PC-9 (cell line): ENCODE measurements at regions not wholly inside any gene's neighbourhood (a gene's known extent, or its start where the extent isn't known, plus 50 kb on each side); places are given as distances from the start of the nearest gene placed in this dataset.
A peak's percentile ranks its signal among the peaks of the same experiment; 100 is the strongest.

Experiments
- BruUV-seq: library from RNA; stranded (reverse); fragments of 400-500 nt; replicated peaks from 2 replicates; lab custom pipeline; 2021; lab: Mats Ljungman, UMichigan
- CTCF ChIA-PET: fragments of 300-600 bp; sonication (Branson Sonifier 250); formaldehyde crosslinking; loops from one replicate; lab custom pipeline; 2022; ENCODE audit warnings: antibody characterized with exemption; lab: Charles Lee
- POLR2A ChIA-PET: fragments of 300-600 bp; sonication (Branson Sonifier 250); formaldehyde crosslinking; loops from one replicate; lab custom pipeline; 2022; ENCODE audit warnings: antibody characterized with exemption; ENCODE audit not compliant: unreplicated experiment; lab: Charles Lee
- DNase-seq, 2 experiments: peaks; one replicate each; pipeline versions ENCODE4 v3.0.0 to v3.0.0-alpha.2; 2015 to 2022; ENCODE audit warnings: mixed read lengths in 1 of 2
- H2AFZ ChIP-seq: fragments of 200-600 bp; sonication (generic); 2 replicates; pipeline ENCODE4 v1.8.1; 2017; ENCODE audit warnings: antibody characterized with exemption
- H3F3A ChIP-seq: fragments of 200-600 bp; sonication (generic); 2 replicates; pipeline ENCODE4 v1.8.1; 2017; ENCODE audit warnings: antibody characterized with exemption, mild to moderate bottlenecking, low read depth; ENCODE audit not compliant: insufficient read depth
- H3K27ac ChIP-seq: fragments of 200-600 bp; sonication (generic); 2 replicates; pipeline ENCODE4 v1.6.1; 2016; ENCODE audit warnings: mixed run types
- H3K27me3 ChIP-seq: fragments of 200-600 bp; sonication (generic); 2 replicates; pipeline ENCODE4 v1.6.1; 2016; ENCODE audit warnings: low read depth, mixed run types; ENCODE audit not compliant: insufficient read depth
- H3K36me3 ChIP-seq: fragments of 200-600 bp; sonication (generic); 2 replicates; pipeline ENCODE4 v1.6.1; 2016; ENCODE audit warnings: low read depth, mixed run types
- H3K4me1 ChIP-seq: fragments of 200-600 bp; sonication (generic); replicated peaks from 2 replicates; pipeline ENCODE4 v1.6.1; 2016; ENCODE audit warnings: mixed run types; ENCODE audit not compliant: insufficient read depth
- H3K4me2 ChIP-seq: fragments of 200-600 bp; sonication (generic); 2 replicates; pipeline ENCODE4 v1.6.1; 2017; ENCODE audit warnings: mixed run types
- H3K4me3 ChIP-seq: fragments of 200-600 bp; sonication (generic); 2 replicates; pipeline ENCODE4 v1.6.1; 2016; ENCODE audit warnings: mixed run types
- H3K79me2 ChIP-seq: fragments of 200-600 bp; sonication (generic); 2 replicates; pipeline ENCODE4 v1.6.1; 2017; ENCODE audit warnings: low read depth, mixed run types
- H3K9me2 ChIP-seq: fragments of 200-600 bp; sonication (generic); 2 replicates; pipeline ENCODE4 v1.8.1; 2017; ENCODE audit warnings: mild to moderate bottlenecking; ENCODE audit not compliant: insufficient read depth
- H3K9me3 ChIP-seq: fragments of 200-600 bp; sonication (generic); 2 replicates; pipeline ENCODE4 v1.8.1; 2016; ENCODE audit warnings: low read depth; ENCODE audit not compliant: insufficient read depth
- H4K20me1 ChIP-seq: fragments of 200-600 bp; sonication (generic); 2 replicates; pipeline ENCODE4 v1.8.1; 2017; ENCODE audit not compliant: insufficient read depth
- CTCF ChIP-seq: fragments of 200-600 bp; sonication (generic); conservative IDR thresholded peaks from 2 replicates; pipeline ENCODE4 v1.6.1; 2017; ENCODE audit warnings: mixed run types, antibody characterized with exemption, mild to moderate bottlenecking, moderate library complexity
- EZH2 ChIP-seq: fragments of 200-600 bp; sonication (generic); IDR thresholded peaks from 2 replicates; pipeline ENCODE4 v1.8.0; 2017; ENCODE audit warnings: antibody characterized with exemption, low read depth
- intact Hi-C: fragments of 100-400 bp; cut with micrococcal nuclease; formaldehyde crosslinking; loops from one replicate; pipeline ENCODE4 v1.10.0; 2022; ENCODE audit not compliant: unreplicated experiment

GRCh38 chr6:27183060-27183832, 64.3 kb upstream of the PRSS16 start:
- no peaks in the 10 kb centered on the region for H4K20me1 ChIP-seq
- peaks cover 3% of the 10 kb centered on the region; the same call in 1 of the 2 replicates for H3F3A ChIP-seq
- TF ChIP-seq EZH2 (no peak), CTCF (no peak)
- H3K4me1 ChIP-seq = peaks cover 8% of the 10 kb centered on the region
- no peaks in the 10 kb centered on the region for H3K9me2 ChIP-seq
- no peak for DNase-seq
- no peak overlapping the region for H3K4me2 ChIP-seq
- BruUV-seq = no TSS peak
- intact Hi-C loops = loop anchor here (10.0 kb wide), 1 partner anchor 112 kb away; no protein-coding TSS in a partner anchor
- no peak overlapping the region for H3K4me3 ChIP-seq
- no peak overlapping the region for H2AFZ ChIP-seq
- no peaks in the 10 kb centered on the region for H3K79me2 ChIP-seq
- ChIA-PET POLR2A (interaction anchor here (0.6 kb wide), 1 partner anchor 52 kb away, joined by 4 read pairs; no protein-coding TSS in a partner anchor), CTCF (no interaction called here)
- H3K9me3 ChIP-seq = no peaks in the 10 kb centered on the region
- H3K27ac ChIP-seq = no peak overlapping the region
- no peaks in the 10 kb centered on the region for H3K27me3 ChIP-seq
- H3K36me3 ChIP-seq = no peaks in the 10 kb centered on the region

- Histone ChIP-seq H3K4me1 (peaks cover 12% of the 10 kb centered on the region), H2AFZ (peak overlapping the region; percentile 93), H3F3A (peaks cover 7% of the 10 kb centered on the region; the same call in 1 of the 2 replicates), H3K79me2 (no peaks in the 10 kb centered on the region), H3K9me2 (no peaks in the 10 kb centered on the region), H4K20me1 (no peaks in the 10 kb centered on the region), H3K9me3 (no peaks in the 10 kb centered on the region), H3K4me2 (peak overlapping the region; percentile 84), H3K27me3 (no peaks in the 10 kb centered on the region), H3K27ac (peak overlapping the region; percentile 57), H3K4me3 (peak overlapping the region; percentile 87), H3K36me3 (no peaks in the 10 kb centered on the region)
- POLR2A ChIA-PET = interaction anchor here (0.7 to 1.1 kb wide), 5 partner anchors 55 to 1160 kb away, joined by 3 to 7 read pairs (median 5); a partner anchor contains a TSS
- intact Hi-C loops = loop anchor here (1.0 to 10.0 kb wide), 5 partner anchors 26 to 708 kb away; no protein-coding TSS in a partner anchor
- no TSS peak for BruUV-seq
- CTCF ChIA-PET = interaction anchor here (1.2 to 1.5 kb wide), 3 partner anchors 10 to 598 kb away, joined by 3 to 16 read pairs (median 6); no protein-coding TSS in a partner anchor
- DNase-seq = peak in 1 of 2 experiments; percentile 17
- TF ChIP-seq CTCF (no peak), EZH2 (no peak)
Observed at GRCh38 chr6:27187231-27188060, 60.1 kb upstream of the PRSS16 start.
